ENCODE measurements at regions not wholly inside any gene's neighbourhood (a gene's known extent, or its start where the extent isn't known, plus 50 kb on each side); places are given as distances from the start of the nearest gene placed in this dataset.

DNA sequence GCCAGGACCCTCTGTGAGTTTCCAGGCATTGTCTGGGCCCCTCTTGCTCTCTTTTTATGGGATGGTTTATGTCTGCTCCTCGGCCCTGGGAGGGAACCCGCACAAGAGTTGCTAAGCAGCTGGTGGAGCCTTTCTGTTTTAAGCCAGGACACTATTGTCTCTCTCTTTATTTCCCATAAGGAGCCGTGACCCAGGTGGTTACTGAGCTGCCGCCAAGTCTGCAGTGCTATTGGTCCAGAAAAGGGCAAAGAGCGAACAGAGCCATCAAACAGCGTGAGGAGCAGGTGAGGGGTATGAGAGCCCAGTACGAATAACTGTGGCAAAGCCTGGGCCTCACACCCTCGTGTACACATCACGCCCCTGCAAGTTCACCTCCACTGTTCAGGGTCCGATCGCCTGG is 280.2 kb downstream of the SHQ1 start:
- no peak for DNase-seq (ENCODE audit: low read depth in 3 of 3)

DNA sequence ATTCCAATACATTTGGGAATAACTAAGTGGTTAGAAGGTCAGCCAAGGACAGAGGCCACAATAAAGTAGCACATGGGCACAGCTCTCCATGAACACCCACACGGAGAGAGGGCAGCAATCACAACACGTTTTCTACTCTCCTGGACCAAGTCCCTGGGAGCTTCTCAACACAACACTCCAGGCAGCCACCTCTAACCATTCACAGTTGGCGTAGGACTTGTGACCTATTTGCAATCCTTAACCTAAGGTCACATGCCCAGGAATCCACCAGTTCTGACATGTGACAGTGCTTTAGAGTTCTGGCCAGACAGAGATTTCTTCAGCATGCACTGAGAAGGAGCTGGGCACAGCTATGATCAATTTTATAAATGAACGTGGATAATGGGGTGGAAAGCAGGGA is 280.8 kb downstream of the SHQ1 start:
- no peak for DNase-seq (ENCODE audit: low read depth in 3 of 3)

GRCh38 chr3:72565593-72565992 is 282.7 kb downstream of the SHQ1 start:
- no peak for DNase-seq (ENCODE audit: low read depth in 3 of 3)

- DNase-seq (ENCODE audit: low read depth in 3 of 3) = no peak
These were observed 284.4 kb downstream of the SHQ1 start for GRCh38 chr3:72563690-72564370.

DNA sequence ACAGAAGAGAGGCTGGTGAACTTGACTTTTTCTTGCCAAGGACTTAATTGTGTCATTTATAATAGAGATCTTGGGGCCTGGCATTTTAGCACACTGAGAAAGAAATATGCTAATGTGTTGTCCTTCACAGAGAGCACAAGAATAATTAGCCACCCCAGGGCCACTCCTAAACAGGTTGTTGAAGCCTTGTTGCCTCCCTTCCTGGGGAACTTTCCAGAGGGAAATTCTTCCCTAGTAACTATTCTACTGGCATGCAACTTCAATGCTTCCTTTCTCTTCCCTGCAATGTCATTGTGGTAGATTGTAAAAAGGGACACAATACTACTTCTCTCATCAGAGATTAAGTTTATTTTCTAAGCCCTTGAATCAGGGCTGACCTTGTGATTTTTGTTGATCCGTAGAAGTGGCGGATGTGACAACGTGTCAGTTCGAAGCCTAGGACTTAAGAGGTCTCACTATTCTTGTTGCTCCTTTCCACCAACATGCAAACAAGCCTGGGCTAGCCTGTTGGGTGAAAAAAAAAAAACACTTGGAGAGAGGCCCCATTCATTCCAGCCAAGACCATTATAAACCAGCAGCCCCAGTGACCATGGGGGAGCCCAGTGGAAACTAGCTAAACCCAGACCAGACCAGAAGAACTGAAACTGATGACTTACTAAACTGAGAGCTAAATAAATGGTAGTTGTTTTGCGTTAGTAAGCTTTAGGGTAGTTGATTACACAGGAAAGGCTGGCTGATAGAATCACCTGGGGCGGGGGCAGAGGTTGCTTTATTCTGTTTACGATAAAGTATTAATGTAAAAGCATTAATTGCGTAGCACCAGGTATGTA is 287.2 kb downstream of the SHQ1 start:
- no peak for DNase-seq (ENCODE audit: low read depth in 3 of 3)

GRCh38 chr3:72559385-72559784 is 288.9 kb downstream of the SHQ1 start:
- no peak for DNase-seq (ENCODE audit: low read depth in 3 of 3)

DNA sequence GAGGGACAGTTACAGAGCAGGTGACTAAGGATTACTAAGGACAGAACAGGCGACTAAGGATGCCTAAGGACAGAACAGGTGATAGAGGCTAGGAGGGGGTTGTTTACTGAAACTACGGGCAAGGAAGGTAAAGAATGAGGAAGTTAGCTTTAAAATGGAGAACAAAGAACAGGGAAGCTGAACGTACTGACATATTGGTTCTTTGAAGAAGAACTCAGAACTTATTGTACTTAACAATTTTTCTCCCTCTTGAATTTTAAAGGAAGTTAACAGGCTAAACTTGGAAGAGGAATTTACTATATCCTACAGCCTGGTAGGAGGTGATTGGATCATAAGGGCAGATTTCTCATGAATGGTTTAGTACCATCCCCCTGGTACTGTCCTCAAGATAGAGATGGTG is 290.2 kb downstream of the SHQ1 start:
- DNase-seq (ENCODE audit: low read depth in 3 of 3) = no peak

DNA sequence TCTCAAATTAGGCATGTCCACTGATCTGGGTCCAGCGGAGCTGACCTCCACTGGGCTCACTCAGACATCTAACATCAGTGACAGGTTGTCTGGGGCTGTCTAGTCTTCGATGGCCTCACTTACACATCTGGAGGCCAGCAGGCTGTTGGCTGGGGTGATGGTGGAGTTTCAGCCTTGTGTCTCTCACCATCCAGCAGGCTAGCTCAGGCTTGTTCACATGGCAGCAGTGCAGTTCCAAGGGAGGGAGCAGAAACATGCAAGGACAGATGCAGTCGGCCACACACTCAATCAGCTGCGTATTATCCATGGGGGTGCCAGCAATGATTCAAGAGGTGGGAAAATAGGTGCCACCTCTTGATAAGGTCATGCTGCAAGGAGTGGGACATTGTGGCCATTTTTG is 292.5 kb downstream of the SHQ1 start:
- DNase-seq (ENCODE audit: low read depth in 3 of 3) = no peak

- no peak for DNase-seq (ENCODE audit: low read depth in 3 of 3)
These were observed 293.6 kb downstream of the SHQ1 start for GRCh38 chr3:72554689-72555088.

GRCh38 chr3:72553298-72553697 is 294.9 kb downstream of the SHQ1 start:
- DNase-seq (ENCODE audit: low read depth in 3 of 3) = no peak

GRCh38 chr3:72550582-72551262 is 297.5 kb downstream of the SHQ1 start:
- no peak for DNase-seq (ENCODE audit: low read depth in 3 of 3)

GRCh38 chr3:72549761-72550581 is 298.3 kb downstream of the SHQ1 start:
- DNase-seq (ENCODE audit: low read depth in 3 of 3) = no peak

DNA sequence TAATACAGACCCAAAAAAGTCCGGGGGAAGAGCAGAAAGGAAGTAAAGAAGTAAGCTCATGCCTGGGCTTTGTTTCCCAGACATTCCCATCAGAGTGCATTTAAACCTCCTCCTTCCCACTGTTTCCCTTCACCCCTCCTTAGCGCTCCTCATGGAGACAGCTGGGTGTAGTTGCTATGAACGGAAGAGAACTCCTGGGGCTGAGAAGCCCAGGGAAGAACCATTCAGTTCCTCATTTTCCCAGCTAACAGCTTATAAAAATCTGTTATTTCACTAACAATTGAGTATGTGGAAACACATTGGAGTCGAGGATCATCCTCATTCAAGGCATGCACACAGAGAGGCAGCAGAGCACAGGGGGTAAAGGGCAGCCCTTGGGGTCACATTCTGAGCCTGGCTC is 299.3 kb downstream of the SHQ1 start:
- no peak for DNase-seq (ENCODE audit: low read depth in 3 of 3)

- DNase-seq (ENCODE audit: low read depth in 3 of 3) = no peak
These were observed 299.8 kb downstream of the SHQ1 start for GRCh38 chr3:72548461-72548860.

- DNase-seq (ENCODE audit: low read depth in 3 of 3) = no peak
These were observed 301.1 kb downstream of the SHQ1 start for GRCh38 chr3:72547183-72547582.

DNA sequence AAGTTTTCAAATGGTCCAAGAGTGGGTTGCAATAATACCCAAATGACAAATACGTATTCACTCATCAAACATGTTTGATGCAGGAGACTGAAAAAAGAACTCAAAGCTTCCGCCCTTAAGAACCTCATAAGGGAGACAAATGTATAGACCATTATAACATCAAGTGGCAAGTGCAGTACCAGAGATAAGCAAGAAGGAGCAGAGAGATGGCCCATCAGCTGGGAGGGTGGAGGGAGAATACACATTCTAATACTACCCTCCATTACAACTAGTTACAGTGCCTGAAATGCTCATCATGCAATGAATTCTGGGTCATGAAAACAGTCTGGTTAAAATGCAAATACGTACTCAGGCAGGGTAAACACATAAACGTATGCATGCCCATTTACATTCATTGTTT is 304.0 kb downstream of the SHQ1 start:
- DNase-seq (ENCODE audit: low read depth in 3 of 3) = no peak

GRCh38 chr3:72543246-72543645 is 305.0 kb downstream of the SHQ1 start:
- no peak for DNase-seq (ENCODE audit: low read depth in 3 of 3)

DNA sequence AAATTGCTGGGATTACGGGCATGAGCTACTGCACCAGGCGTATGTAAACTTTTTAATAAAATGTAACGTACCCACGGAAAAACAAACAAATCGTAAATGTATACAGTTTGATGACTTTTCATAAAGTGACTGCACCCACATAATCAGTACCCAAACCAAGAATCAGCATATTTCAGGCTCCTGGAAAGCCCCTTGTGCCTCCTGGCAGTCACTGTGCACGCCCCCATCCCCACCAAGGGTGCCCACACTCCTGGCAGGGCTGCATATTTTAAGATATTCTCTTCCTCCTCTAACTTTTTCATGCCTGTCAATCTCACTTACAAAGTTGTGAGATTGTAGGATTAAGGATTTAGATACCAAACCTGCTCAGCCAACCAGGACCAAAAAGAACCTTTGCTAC is 305.5 kb downstream of the SHQ1 start:
- no peak for DNase-seq (ENCODE audit: low read depth in 3 of 3)

DNA sequence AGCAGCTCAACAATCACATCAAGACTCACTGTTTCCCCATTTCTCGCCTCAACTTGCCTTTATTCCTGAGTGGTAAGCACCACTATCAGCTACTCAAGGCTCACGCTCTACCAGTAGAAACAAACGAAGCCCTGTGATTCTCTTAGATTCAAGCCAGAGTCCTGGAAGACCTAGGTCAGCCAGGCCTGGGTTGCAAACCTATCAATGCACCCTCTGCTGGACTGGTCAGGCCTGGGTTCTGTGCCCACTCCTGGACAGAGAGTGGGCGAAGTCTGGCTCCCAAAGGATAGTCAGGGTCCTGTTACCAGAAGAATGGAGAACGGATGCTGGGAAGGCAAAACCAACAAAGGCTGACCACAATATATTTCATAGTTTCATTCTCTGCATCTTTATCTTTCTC is 308.4 kb downstream of the SHQ1 start:
- no peak for DNase-seq (ENCODE audit: low read depth in 3 of 3)

DNA sequence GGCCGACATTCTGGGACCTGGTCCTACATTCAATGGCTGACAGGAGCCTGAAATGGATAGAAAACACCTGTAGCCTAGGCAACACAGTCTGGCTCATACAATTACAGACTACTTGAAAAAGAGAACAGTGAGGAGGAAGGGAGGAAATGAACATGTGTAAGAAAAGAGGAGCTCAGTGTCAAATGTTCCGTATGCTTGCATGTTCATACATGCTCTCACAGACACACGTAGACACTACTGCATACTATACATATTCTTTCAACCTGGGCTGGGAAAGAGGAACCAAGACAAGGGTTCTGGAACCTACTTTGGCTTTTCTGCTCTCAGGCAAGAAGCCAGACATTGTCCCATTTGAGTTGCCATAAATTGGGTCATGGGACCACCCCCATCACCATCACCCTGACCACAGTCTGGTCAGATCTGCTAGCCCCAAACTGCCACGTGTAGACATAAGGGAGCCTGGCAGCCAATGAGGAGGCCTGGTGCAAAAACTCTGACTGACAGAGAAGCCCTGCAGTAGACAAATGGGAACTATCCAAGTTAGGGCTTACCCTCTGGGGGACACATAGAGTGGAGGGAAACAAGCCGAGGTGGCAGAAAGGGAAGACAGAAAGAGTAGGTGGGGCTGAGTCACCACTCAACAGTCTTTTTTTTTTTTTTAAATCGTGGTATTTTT is 310.0 kb downstream of the SHQ1 start:
- DNase-seq (ENCODE audit: low read depth in 3 of 3) = no peak

GRCh38 chr3:72537448-72537847 is 310.8 kb downstream of the SHQ1 start:
- no peak for DNase-seq (ENCODE audit: low read depth in 3 of 3)
